NCI-H748 treated with DMSO at 0.1 percent for 48 hours (cell line): ENCODE measurements at regions not wholly inside any gene's neighbourhood (a gene's known extent, or its start where the extent isn't known, plus 50 kb on each side); places are given as distances from the start of the nearest gene placed in this dataset.
"Not testable (repeated sequence)": the region's sequence is repeated elsewhere in the genome, so short reads cannot be mapped to it uniquely, and the experiment has no call there.

Source experiments
- DNase-seq: peaks from one replicate; lab custom pipeline; 2025; lab: John Stamatoyannopoulos, UW

GRCh38 chr3:188974856-188975599 is 196.7 kb upstream of the TPRG1 start:
- no peak for DNase-seq

- no peak for DNase-seq
These were observed 196.0 kb upstream of the TPRG1 start for GRCh38 chr3:188975600-188976314.

- no peak for DNase-seq
These were observed 195.4 kb upstream of the TPRG1 start for GRCh38 chr3:188976407-188976806.

- no peak for DNase-seq
These were observed 193.2 kb upstream of the TPRG1 start for GRCh38 chr3:188978421-188979171.

- no peak for DNase-seq
These were observed 192.5 kb upstream of the TPRG1 start for GRCh38 chr3:188979248-188979647.

GRCh38 chr3:188979669-188980310 is 192.0 kb upstream of the TPRG1 start:
- DNase-seq, result no peak

GRCh38 chr3:188993181-188993580 is 178.6 kb upstream of the TPRG1 start:
- DNase-seq, result no peak

- DNase-seq, result no peak
These were observed 170.2 kb upstream of the TPRG1 start for GRCh38 chr3:189001559-189001958.

GRCh38 chr3:189003410-189003809 is 168.4 kb upstream of the TPRG1 start:
- DNase-seq, result no peak

GRCh38 chr3:189013224-189013888 is 158.4 kb upstream of the TPRG1 start:
- no peak for DNase-seq

- no peak for DNase-seq
These were observed 157.2 kb upstream of the TPRG1 start for GRCh38 chr3:189014526-189014925.

GRCh38 chr3:189022576-189023466 is 148.9 kb upstream of the TPRG1 start:
- not testable (repeated sequence) for DNase-seq

GRCh38 chr3:189025866-189026265 is 145.9 kb upstream of the TPRG1 start:
- no peak for DNase-seq

- DNase-seq, result no peak
These were observed 144.1 kb upstream of the TPRG1 start for GRCh38 chr3:189027626-189028155.

- no peak for DNase-seq
These were observed 132.7 kb upstream of the TPRG1 start for GRCh38 chr3:189038773-189039745.

- DNase-seq, result no peak
These were observed 131.0 kb upstream of the TPRG1 start for GRCh38 chr3:189040656-189041335.

GRCh38 chr3:189041482-189042090 is 130.2 kb upstream of the TPRG1 start:
- DNase-seq, result no peak

GRCh38 chr3:189042832-189043231 is 128.9 kb upstream of the TPRG1 start:
- DNase-seq, result no peak
